ENCODE measurements at regions not wholly inside any gene's neighbourhood (a gene's known extent, or its start where the extent isn't known, plus 50 kb on each side); places are given as distances from the start of the nearest gene placed in this dataset.
"Not testable (repeated sequence)": the region's sequence is repeated elsewhere in the genome, so short reads cannot be mapped to it uniquely, and the experiment has no call there.

- Histone ChIP-seq H3K4me1 (ENCODE audit: insufficient read depth, low read length) (no peaks in the 10 kb centered on the region), H3K9ac (ENCODE audit: low read depth, low read length) (no peak overlapping the region), H3K9me3 (ENCODE audit: control insufficient read depth, insufficient read depth, low read length) (no peaks in the 10 kb centered on the region), H3K36me3 (ENCODE audit: insufficient read depth, low read length) (no peaks in the 10 kb centered on the region)
Observed at GRCh38 chr4:71081192-71081591, 87.7 kb downstream of the DCK start.

- H3K4me1 ChIP-seq (ENCODE audit: insufficient read depth, low read length) = no peaks in the 10 kb centered on the region
- H3K9ac ChIP-seq (ENCODE audit: low read depth, low read length) = no peak overlapping the region
- H3K9me3 ChIP-seq (ENCODE audit: control insufficient read depth, insufficient read depth, low read length) = peaks cover 6% of the 10 kb centered on the region
- no peaks in the 10 kb centered on the region for H3K36me3 ChIP-seq (ENCODE audit: insufficient read depth, low read length)
Observed at GRCh38 chr4:71093745-71094144, 100.3 kb downstream of the DCK start.

- Histone ChIP-seq H3K9ac (ENCODE audit: low read depth, low read length) (no peak overlapping the region), H3K4me1 (ENCODE audit: insufficient read depth, low read length) (no peaks in the 10 kb centered on the region), H3K36me3 (ENCODE audit: insufficient read depth, low read length) (no peaks in the 10 kb centered on the region), H3K9me3 (ENCODE audit: control insufficient read depth, insufficient read depth, low read length) (peaks cover 6% of the 10 kb centered on the region)
Observed at GRCh38 chr4:71094201-71094600, 100.8 kb downstream of the DCK start.

- Histone ChIP-seq H3K4me1 (ENCODE audit: insufficient read depth, low read length) (no peaks in the 10 kb centered on the region), H3K9ac (ENCODE audit: low read depth, low read length) (no peak overlapping the region), H3K36me3 (ENCODE audit: insufficient read depth, low read length) (no peaks in the 10 kb centered on the region), H3K9me3 (ENCODE audit: control insufficient read depth, insufficient read depth, low read length) (peaks cover 6% of the 10 kb centered on the region)
Observed at GRCh38 chr4:71095141-71095540, 101.7 kb downstream of the DCK start.

GRCh38 chr4:71095545-71095944, 102.1 kb downstream of the DCK start:
- peaks cover 2% of the 10 kb centered on the region for H3K9me3 ChIP-seq (ENCODE audit: control insufficient read depth, insufficient read depth, low read length)
- no peak overlapping the region for H3K9ac ChIP-seq (ENCODE audit: low read depth, low read length)
- H3K4me1 ChIP-seq (ENCODE audit: insufficient read depth, low read length) = no peaks in the 10 kb centered on the region
- no peaks in the 10 kb centered on the region for H3K36me3 ChIP-seq (ENCODE audit: insufficient read depth, low read length)

- Histone ChIP-seq H3K9ac (ENCODE audit: low read depth, low read length) (no peak overlapping the region), H3K36me3 (ENCODE audit: insufficient read depth, low read length) (no peaks in the 10 kb centered on the region), H3K9me3 (ENCODE audit: control insufficient read depth, insufficient read depth, low read length) (no peaks in the 10 kb centered on the region), H3K4me1 (ENCODE audit: insufficient read depth, low read length) (no peaks in the 10 kb centered on the region)
Observed at GRCh38 chr4:71107726-71108125, 114.3 kb downstream of the DCK start.

- Histone ChIP-seq H3K4me1 (ENCODE audit: insufficient read depth, low read length) (no peaks in the 10 kb centered on the region), H3K9me3 (ENCODE audit: control insufficient read depth, insufficient read depth, low read length) (no peaks in the 10 kb centered on the region), H3K36me3 (ENCODE audit: insufficient read depth, low read length) (no peaks in the 10 kb centered on the region), H3K9ac (ENCODE audit: low read depth, low read length) (no peak overlapping the region)
Observed at GRCh38 chr4:71110499-71110898, 117.0 kb downstream of the DCK start.

- H3K9ac ChIP-seq (ENCODE audit: low read depth, low read length); H3K36me3 ChIP-seq (ENCODE audit: insufficient read depth, low read length); H3K9me3 ChIP-seq (ENCODE audit: control insufficient read depth, insufficient read depth, low read length); H3K4me1 ChIP-seq (ENCODE audit: insufficient read depth, low read length): not testable (repeated sequence)
Observed at GRCh38 chr4:71111133-71111532, 117.7 kb downstream of the DCK start.

- Histone ChIP-seq H3K9ac (ENCODE audit: low read depth, low read length) (no peak overlapping the region), H3K9me3 (ENCODE audit: control insufficient read depth, insufficient read depth, low read length) (no peaks in the 10 kb centered on the region), H3K4me1 (ENCODE audit: insufficient read depth, low read length) (no peaks in the 10 kb centered on the region), H3K36me3 (ENCODE audit: insufficient read depth, low read length) (no peaks in the 10 kb centered on the region)
Observed at GRCh38 chr4:71113294-71113693, 119.8 kb downstream of the DCK start.

GRCh38 chr4:71120831-71121524, 127.5 kb downstream of the DCK start:
- H3K36me3 ChIP-seq (ENCODE audit: insufficient read depth, low read length) = no peaks in the 10 kb centered on the region
- H3K4me1 ChIP-seq (ENCODE audit: insufficient read depth, low read length) = no peaks in the 10 kb centered on the region
- no peaks in the 10 kb centered on the region for H3K9me3 ChIP-seq (ENCODE audit: control insufficient read depth, insufficient read depth, low read length)
- H3K9ac ChIP-seq (ENCODE audit: low read depth, low read length) = no peak overlapping the region

- Histone ChIP-seq H3K36me3 (ENCODE audit: insufficient read depth, low read length) (no peaks in the 10 kb centered on the region), H3K9me3 (ENCODE audit: control insufficient read depth, insufficient read depth, low read length) (no peaks in the 10 kb centered on the region), H3K4me1 (ENCODE audit: insufficient read depth, low read length) (no peaks in the 10 kb centered on the region), H3K9ac (ENCODE audit: low read depth, low read length) (no peak overlapping the region)
Observed at GRCh38 chr4:71123951-71124350, 130.5 kb downstream of the DCK start.

- no peak overlapping the region for H3K9ac ChIP-seq (ENCODE audit: low read depth, low read length)
- no peaks in the 10 kb centered on the region for H3K9me3 ChIP-seq (ENCODE audit: control insufficient read depth, insufficient read depth, low read length)
- no peaks in the 10 kb centered on the region for H3K36me3 ChIP-seq (ENCODE audit: insufficient read depth, low read length)
- no peaks in the 10 kb centered on the region for H3K4me1 ChIP-seq (ENCODE audit: insufficient read depth, low read length)
Observed at GRCh38 chr4:71125137-71125536, 131.7 kb downstream of the DCK start.

GRCh38 chr4:71126719-71127118, 133.3 kb downstream of the DCK start:
- H3K4me1 ChIP-seq (ENCODE audit: insufficient read depth, low read length) = no peaks in the 10 kb centered on the region
- H3K9ac ChIP-seq (ENCODE audit: low read depth, low read length) = no peak overlapping the region
- H3K36me3 ChIP-seq (ENCODE audit: insufficient read depth, low read length) = no peaks in the 10 kb centered on the region
- H3K9me3 ChIP-seq (ENCODE audit: control insufficient read depth, insufficient read depth, low read length) = no peaks in the 10 kb centered on the region

- Histone ChIP-seq H3K36me3 (ENCODE audit: insufficient read depth, low read length) (no peaks in the 10 kb centered on the region), H3K4me1 (ENCODE audit: insufficient read depth, low read length) (no peaks in the 10 kb centered on the region), H3K9ac (ENCODE audit: low read depth, low read length) (no peak overlapping the region)
Observed at GRCh38 chr4:71130827-71131603, 137.6 kb downstream of the DCK start.

GRCh38 chr4:71132486-71132885, 139.0 kb downstream of the DCK start:
- Histone ChIP-seq H3K9ac (ENCODE audit: low read depth, low read length) (no peak overlapping the region), H3K9me3 (ENCODE audit: control insufficient read depth, insufficient read depth, low read length) (no peaks in the 10 kb centered on the region), H3K36me3 (ENCODE audit: insufficient read depth, low read length) (no peaks in the 10 kb centered on the region), H3K4me1 (ENCODE audit: insufficient read depth, low read length) (no peaks in the 10 kb centered on the region)

More at GRCh38 chr4:71130827-71131603, 137.6 kb downstream of the DCK start:
- H3K9me3 ChIP-seq (ENCODE audit: control insufficient read depth, insufficient read depth, low read length) = no peaks in the 10 kb centered on the region
